SU-DHL-6 (cell line): ENCODE measurements at regions not wholly inside any gene's neighbourhood (a gene's known extent, or its start where the extent isn't known, plus 50 kb on each side); places are given as distances from the start of the nearest gene placed in this dataset.
"Not testable (repeated sequence)": the region's sequence is repeated elsewhere in the genome, so short reads cannot be mapped to it uniquely, and the experiment has no call there.

ENCODE experiments used
- H2AFZ ChIP-seq: fragments of 200-600 bp; sonication (generic); 2 replicates; pipeline ENCODE4 v1.6.1; 2014; ENCODE audit warnings: low read depth, mild to moderate bottlenecking, moderate library complexity, mixed read lengths, antibody characterized with exemption, low read length; ENCODE audit not compliant: severe bottlenecking
- H3F3A ChIP-seq: fragments of 200-600 bp; shearing (Covaris generic); 2 replicates; pipeline ENCODE4 v1.6.0; 2016; ENCODE audit warnings: antibody characterized with exemption, mild to moderate bottlenecking; ENCODE audit not compliant: insufficient read depth
- H3K27ac ChIP-seq: fragments of 200-600 bp; sonication (generic); 2 replicates; pipeline ENCODE4 v1.5.1; 2016; ENCODE audit warnings: low read depth, mild to moderate bottlenecking, low read length, moderate library complexity, mixed read lengths
- H3K27me3 ChIP-seq: fragments of 200-600 bp; sonication (generic), shearing (Covaris generic); 2 replicates; pipeline ENCODE4 v1.6.0; 2014; ENCODE audit warnings: mild to moderate bottlenecking, low read length
- H3K36me3 ChIP-seq: fragments of 200-600 bp; sonication (generic); 2 replicates; pipeline ENCODE4 v1.6.1; 2014; ENCODE audit warnings: mild to moderate bottlenecking, low read length, mixed read lengths
- H3K4me2 ChIP-seq: fragments of 300-600, 200-600 bp; shearing (Covaris generic), sonication (generic); 2 replicates; pipeline ENCODE4 v1.6.0; 2014; ENCODE audit warnings: low read length, low read depth, mild to moderate bottlenecking; ENCODE audit not compliant: poor library complexity, severe bottlenecking
- H3K4me3 ChIP-seq: fragments of 200-600 bp; sonication (generic); 2 replicates; pipeline ENCODE4 v1.5.1; 2014; ENCODE audit warnings: antibody characterized with exemption, low read length, mild to moderate bottlenecking, mixed read lengths; ENCODE audit not compliant: insufficient read depth, poor library complexity, severe bottlenecking
- H3K79me2 ChIP-seq: fragments of 200-600 bp; sonication (generic); 2 replicates; pipeline ENCODE4 v1.6.1; 2014; ENCODE audit warnings: mild to moderate bottlenecking, low read length, moderate library complexity; ENCODE audit not compliant: insufficient read depth
- H3K9ac ChIP-seq: fragments of 200-600 bp; sonication (generic); 2 replicates; pipeline ENCODE4 v1.7.0; 2014; ENCODE audit warnings: mild to moderate bottlenecking, low read length
- H3K9me2 ChIP-seq: fragments of 200-600 bp; sonication (generic); replicated peaks from 2 replicates; pipeline ENCODE4 v1.6.1; 2014; ENCODE audit warnings: low read length; ENCODE audit not compliant: insufficient read depth
- H3K9me3 ChIP-seq: fragments of 200-600 bp; sonication (generic); 2 replicates; pipeline ENCODE4 v1.6.1; 2014; ENCODE audit warnings: low read length, mixed read lengths; ENCODE audit not compliant: insufficient read depth
- H4K20me1 ChIP-seq: fragments of 200-600 bp; sonication (generic); 2 replicates; pipeline ENCODE4 v1.6.1; 2014; ENCODE audit warnings: low read depth, mild to moderate bottlenecking, antibody characterized with exemption, low read length, moderate library complexity, mixed read lengths
- EZH2phosphoT487 ChIP-seq: fragments of 200-600 bp; sonication (generic), shearing (Covaris generic); conservative IDR thresholded peaks from 2 replicates; pipeline ENCODE4 v1.6.1; 2018; ENCODE audit warnings: mild to moderate bottlenecking, antibody characterized with exemption, low read length, moderate library complexity, mixed read lengths
- TF ChIP-seq, protein P1 (sequence below): fragments of 200-600 bp; sonication (generic); IDR thresholded peaks from one replicate; pipeline ENCODE4 v1.5.1; 2017; ENCODE audit warnings: antibody characterized with exemption, mild to moderate bottlenecking, low read length, moderate library complexity; ENCODE audit not compliant: insufficient read depth, poor library complexity, severe bottlenecking

DNA sequence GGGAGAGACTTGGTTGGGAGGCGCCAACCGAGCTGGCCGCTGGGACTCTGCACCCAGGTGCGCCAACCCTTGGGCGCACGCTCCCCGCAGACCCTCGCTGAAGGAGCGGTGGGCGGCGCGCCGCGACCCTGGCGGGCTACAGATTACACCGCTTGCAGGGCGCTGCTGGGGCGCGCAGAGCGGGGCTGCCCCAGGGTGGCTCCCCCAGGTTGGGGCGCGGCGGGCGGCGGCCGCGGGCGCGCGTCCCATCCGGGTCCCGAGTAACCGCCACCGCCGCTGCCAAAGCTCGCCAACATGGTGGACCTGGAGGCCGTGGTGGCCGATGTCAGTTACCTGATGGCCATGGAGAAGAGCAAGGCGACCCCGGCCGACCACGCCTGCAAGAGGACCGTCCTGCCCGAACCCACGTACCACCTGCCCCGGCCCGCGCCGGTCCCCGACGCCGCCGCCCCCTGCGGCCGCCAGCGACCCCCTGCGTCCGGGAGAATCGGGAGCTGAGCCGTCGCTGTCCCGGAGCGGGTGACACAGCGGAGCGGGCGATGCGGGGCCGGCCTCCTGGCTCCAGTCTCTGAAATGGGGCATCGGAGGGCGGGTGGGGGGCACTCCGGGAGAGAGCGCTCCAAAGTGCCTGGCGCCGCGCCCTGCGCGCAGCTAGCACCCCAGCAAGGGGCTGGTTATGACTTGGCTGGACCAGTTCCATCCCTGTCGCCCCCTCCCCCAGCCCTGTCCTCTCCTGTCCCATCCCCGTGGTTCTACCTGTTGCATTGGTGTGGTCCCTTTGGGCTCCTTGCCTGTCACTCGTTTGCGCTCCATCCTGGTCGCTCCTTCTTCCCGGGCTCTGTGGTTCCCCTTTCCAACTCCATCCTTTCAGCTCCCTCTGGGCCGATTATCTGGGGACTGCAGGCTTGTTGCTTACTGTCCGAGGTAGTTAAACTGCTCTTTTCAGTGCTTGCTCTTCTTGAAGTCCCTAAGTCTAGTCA is 143.3 kb upstream of the GRK3 start:
- H3K36me3 ChIP-seq: no peaks in the 10 kb centered on the region
- no peak for TF ChIP-seq EZH2phosphoT487
- TF ChIP-seq, protein P1, sequence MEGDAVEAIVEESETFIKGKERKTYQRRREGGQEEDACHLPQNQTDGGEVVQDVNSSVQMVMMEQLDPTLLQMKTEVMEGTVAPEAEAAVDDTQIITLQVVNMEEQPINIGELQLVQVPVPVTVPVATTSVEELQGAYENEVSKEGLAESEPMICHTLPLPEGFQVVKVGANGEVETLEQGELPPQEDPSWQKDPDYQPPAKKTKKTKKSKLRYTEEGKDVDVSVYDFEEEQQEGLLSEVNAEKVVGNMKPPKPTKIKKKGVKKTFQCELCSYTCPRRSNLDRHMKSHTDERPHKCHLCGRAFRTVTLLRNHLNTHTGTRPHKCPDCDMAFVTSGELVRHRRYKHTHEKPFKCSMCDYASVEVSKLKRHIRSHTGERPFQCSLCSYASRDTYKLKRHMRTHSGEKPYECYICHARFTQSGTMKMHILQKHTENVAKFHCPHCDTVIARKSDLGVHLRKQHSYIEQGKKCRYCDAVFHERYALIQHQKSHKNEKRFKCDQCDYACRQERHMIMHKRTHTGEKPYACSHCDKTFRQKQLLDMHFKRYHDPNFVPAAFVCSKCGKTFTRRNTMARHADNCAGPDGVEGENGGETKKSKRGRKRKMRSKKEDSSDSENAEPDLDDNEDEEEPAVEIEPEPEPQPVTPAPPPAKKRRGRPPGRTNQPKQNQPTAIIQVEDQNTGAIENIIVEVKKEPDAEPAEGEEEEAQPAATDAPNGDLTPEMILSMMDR: no peak
- no peaks in the 10 kb centered on the region for H4K20me1 ChIP-seq

DNA sequence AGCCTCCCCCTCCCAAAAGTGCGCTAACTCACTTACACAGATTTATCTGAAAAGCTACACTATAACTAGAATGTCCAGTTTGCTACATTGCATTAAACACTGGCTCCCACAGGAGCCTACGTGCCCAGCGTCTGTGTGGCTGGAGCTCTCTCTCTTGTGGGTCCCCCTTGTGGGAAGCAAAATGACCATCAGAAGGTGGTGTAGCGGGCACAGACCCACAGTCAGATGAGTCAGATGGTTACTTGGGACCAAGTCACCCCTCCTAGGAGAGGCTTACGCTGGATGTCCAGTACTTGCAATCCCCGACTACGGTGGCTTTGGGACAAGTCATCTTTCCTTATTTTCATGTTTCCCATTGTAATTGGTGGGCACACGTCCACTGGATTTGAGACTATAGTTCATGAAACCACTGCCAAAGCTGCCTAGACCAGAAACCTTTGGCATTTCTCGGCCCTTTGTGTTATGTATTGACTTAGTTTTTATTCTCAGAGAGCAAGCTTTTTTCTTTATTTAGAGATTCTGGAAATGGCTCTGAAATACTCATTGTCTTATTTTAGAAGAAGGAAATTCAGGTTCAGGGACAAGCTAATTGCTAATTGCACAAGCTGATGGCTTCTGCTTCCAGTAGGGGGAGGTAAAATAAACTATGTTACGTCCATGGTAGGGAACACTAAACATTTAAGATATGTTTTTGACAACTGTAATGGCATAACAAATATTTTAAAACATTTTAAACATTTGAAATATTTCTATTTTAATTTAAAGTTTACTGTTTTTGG is 137.8 kb upstream of the GRK3 start:
- not testable (repeated sequence) for H3K9me2 ChIP-seq, H3K4me3 ChIP-seq, H4K20me1 ChIP-seq, H3K9ac ChIP-seq, H3K27ac ChIP-seq, H3K79me2 ChIP-seq, H3K27me3 ChIP-seq, H3F3A ChIP-seq, H3K36me3 ChIP-seq, H2AFZ ChIP-seq, H3K9me3 ChIP-seq, H3K4me2 ChIP-seq

More for the DNA sequence above, 143.3 kb upstream of the GRK3 start:
- Histone ChIP-seq H3K4me2 (no peak overlapping the region), H3K9me2 (no peaks in the 10 kb centered on the region), H3K79me2 (no peaks in the 10 kb centered on the region), H3K27me3 (no peaks in the 10 kb centered on the region), H3K4me3 (no peak overlapping the region), H3K9ac (no peak overlapping the region), H3K27ac (no peak overlapping the region), H2AFZ (no peak overlapping the region), H3F3A (no peaks in the 10 kb centered on the region), H3K9me3 (no peaks in the 10 kb centered on the region)

DNA sequence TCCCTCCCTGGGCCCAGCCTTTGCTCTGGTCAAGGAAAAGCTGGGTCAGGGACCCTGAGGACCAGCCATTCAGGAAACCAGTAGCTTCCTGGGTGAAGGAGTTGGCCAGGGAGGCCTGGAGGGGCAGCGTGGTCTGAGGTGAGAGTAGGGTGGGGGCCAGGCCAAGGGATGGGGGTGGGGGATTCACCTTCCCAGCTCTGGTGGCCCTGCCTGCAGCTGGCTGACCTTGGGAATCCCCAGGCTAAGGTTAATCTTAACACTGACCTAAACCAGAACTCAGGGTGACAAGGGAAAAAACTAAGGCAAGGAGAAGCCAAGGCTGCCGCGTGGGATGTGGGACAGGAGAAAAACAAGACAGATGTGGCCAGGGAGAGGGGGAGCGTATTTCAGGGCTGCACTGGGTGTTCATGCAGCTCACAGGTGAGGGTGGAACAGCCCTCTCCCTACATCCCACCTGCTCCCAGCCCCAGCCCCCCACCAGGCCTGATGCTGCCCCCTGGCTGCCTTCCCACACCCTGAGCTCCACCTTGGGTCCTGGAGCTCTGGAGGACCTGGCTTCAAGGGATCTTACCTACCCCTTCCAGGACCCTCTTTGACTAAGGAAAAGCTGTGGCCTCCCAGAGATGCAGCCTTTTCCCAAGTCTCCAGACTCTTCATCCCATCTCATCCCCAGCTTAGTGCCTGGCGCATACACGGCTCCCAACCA is 132.7 kb upstream of the GRK3 start:
- H3K79me2 ChIP-seq, H3K36me3 ChIP-seq: not testable (repeated sequence)

DNA sequence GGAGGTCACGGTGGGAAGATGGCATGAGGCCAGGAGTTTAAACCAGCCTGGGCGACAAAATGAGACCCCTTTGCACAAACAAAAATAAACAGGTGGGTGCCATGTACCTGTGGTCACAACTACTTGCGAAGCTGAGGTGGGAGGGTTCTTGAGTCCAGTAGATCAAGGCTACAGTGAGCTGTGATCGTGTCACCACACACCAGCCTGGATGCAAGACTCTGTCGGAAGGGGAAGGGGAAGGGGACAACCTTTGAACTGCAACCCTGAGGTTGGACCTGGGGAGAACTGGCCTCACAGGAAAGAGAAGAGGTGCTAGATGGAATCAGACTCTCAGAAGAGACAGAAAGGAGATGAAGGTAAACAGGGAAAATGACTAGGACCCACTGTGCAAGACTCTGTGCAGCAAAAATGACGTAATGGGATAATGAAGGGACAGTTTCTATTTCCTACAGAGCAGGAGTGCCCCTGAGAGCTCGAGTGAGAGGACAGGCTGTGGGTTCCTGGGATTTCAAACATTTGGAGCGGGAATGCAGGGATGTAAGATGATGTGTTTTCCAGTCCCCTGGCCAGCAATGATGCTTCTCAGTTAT is 131.0 kb upstream of the GRK3 start:
- H3K36me3 ChIP-seq, H3K4me3 ChIP-seq, H2AFZ ChIP-seq, H3K4me2 ChIP-seq, H4K20me1 ChIP-seq, H3K9me2 ChIP-seq, H3K27me3 ChIP-seq, H3K9me3 ChIP-seq, H3F3A ChIP-seq, H3K9ac ChIP-seq, H3K27ac ChIP-seq, H3K79me2 ChIP-seq: not testable (repeated sequence)

More for the DNA sequence above, 132.7 kb upstream of the GRK3 start:
- not testable (repeated sequence) for H3K27ac ChIP-seq, H3K27me3 ChIP-seq, H3K9ac ChIP-seq, H4K20me1 ChIP-seq, H3F3A ChIP-seq, H3K4me3 ChIP-seq, H2AFZ ChIP-seq, H3K9me3 ChIP-seq, H3K9me2 ChIP-seq, H3K4me2 ChIP-seq
